PFSK-1 (cell line): ENCODE measurements at regions not wholly inside any gene's neighbourhood (a gene's known extent, or its start where the extent isn't known, plus 50 kb on each side); places are given as distances from the start of the nearest gene placed in this dataset.

Experiments used
- FOXP2 ChIP-seq: optimal IDR thresholded peaks from 2 replicates; pipeline ENCODE3; 2011; ENCODE audit warnings: borderline replicate concordance, control low read depth, inconsistent platforms; ENCODE audit not compliant: insufficient read depth; ENCODE audit errors: extremely low read length, extremely low read depth
- POLR2AphosphoS5 ChIP-seq: IDR thresholded peaks from 2 replicates; pipeline ENCODE4 v1.6.1; 2012; ENCODE audit warnings: low read depth, mild to moderate bottlenecking, control low read depth, low read length, moderate library complexity
- REST ChIP-seq, 2 experiments: IDR thresholded peaks; 2 replicates each; pipeline versions ENCODE4 v1.6.1 to v1.8.0; 2011 to 2012; ENCODE audit warnings: low read depth in 2 of 2, low read length in 2 of 2, control low read depth in 1 of 2, inconsistent platforms in 1 of 2, mild to moderate bottlenecking in 1 of 2, moderate library complexity in 1 of 2; ENCODE audit not compliant: insufficient read depth in 1 of 2
- SIN3A ChIP-seq: IDR thresholded peaks from 2 replicates; pipeline ENCODE4 v1.6.1; 2012; ENCODE audit warnings: mild to moderate bottlenecking, low read length, moderate library complexity, borderline replicate concordance; ENCODE audit not compliant: insufficient read depth

- TF ChIP-seq POLR2AphosphoS5 (no peak), SIN3A (no peak), REST (IDR thresholded peaks at IDR 0.05; ENCODE audit: insufficient read depth in 1 of 2, low read depth in 2 of 2, low read length in 2 of 2) (no peak), FOXP2 (no peak)
These were observed 50.7 kb upstream of the SIRPA start for GRCh38 chr20:1844325-1845162.
